Astrocyte of the spinal cord (primary cell): ENCODE measurements at regions not wholly inside any gene's neighbourhood (a gene's known extent, or its start where the extent isn't known, plus 50 kb on each side); places are given as distances from the start of the nearest gene placed in this dataset.

Experiments used
- DNase-seq: peaks from one replicate; pipeline ENCODE4 v3.0.0; 2011; ENCODE audit warnings: low read depth, low spot score
- H3K4me3 ChIP-seq: 2 replicates; pipeline ENCODE4 v1.5.1; 2011; ENCODE audit warnings: low read depth, mild to moderate bottlenecking, low read length, moderate library complexity
- CTCF ChIP-seq: IDR thresholded peaks from 2 replicates; pipeline ENCODE4 v1.5.1; 2012; ENCODE audit warnings: low read depth, mild to moderate bottlenecking, low read length, inconsistent platforms
- in situ Hi-C: cut with HindIII; loops from 2 replicates; pipeline ENCODE4 v1.10.0; 2017; ENCODE audit warnings: low sequenced_read_pairs

GRCh38 chr11:41897991-41898390, 438.5 kb upstream of the LRRC4C start:
- in situ Hi-C loops = no loop called here
- no peak overlapping the region for H3K4me3 ChIP-seq
- TF ChIP-seq CTCF = no peak
- no peak for DNase-seq

DNA sequence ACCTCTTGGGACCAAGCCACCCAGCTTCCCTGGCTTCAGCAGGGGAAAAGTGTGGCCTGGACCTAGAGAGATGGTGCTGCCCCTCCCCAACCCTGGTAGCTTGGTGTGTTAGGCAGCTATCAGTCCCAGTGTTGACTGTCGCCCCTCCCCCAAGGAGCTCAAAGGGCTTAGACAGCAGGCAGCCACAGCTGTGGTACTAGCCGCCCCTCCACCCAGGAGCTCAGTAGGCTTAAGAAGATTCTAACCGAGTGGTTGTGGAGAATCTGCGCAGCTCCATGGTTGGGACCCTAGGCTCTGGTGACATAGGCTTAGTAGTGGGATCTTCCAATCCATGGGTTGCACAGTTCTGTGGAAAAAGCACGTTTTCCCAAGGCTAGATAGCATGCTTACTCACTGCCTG, 458.4 kb upstream of the LRRC4C start:
- no peak for DNase-seq
- no peak for TF ChIP-seq CTCF
- in situ Hi-C loops = no loop called here
- H3K4me3 ChIP-seq = no peak overlapping the region

GRCh38 chr11:41920374-41920773, 460.9 kb upstream of the LRRC4C start:
- no peak for TF ChIP-seq CTCF
- in situ Hi-C loops = no loop called here
- DNase-seq = no peak
- no peak overlapping the region for H3K4me3 ChIP-seq

- in situ Hi-C loops = no loop called here
- DNase-seq = no peak
- H3K4me3 ChIP-seq = no peak overlapping the region
- no peak for TF ChIP-seq CTCF
These were observed 462.4 kb upstream of the LRRC4C start for GRCh38 chr11:41921746-41922390.

- no peak for TF ChIP-seq CTCF
- no peak overlapping the region for H3K4me3 ChIP-seq
- in situ Hi-C loops = no loop called here
- no peak for DNase-seq
These were observed 466.9 kb upstream of the LRRC4C start for GRCh38 chr11:41926339-41926738.

- no peak for DNase-seq
- in situ Hi-C loops = no loop called here
- no peak overlapping the region for H3K4me3 ChIP-seq
- no peak for TF ChIP-seq CTCF
These were observed 475.8 kb upstream of the LRRC4C start for GRCh38 chr11:41935241-41935640.

DNA sequence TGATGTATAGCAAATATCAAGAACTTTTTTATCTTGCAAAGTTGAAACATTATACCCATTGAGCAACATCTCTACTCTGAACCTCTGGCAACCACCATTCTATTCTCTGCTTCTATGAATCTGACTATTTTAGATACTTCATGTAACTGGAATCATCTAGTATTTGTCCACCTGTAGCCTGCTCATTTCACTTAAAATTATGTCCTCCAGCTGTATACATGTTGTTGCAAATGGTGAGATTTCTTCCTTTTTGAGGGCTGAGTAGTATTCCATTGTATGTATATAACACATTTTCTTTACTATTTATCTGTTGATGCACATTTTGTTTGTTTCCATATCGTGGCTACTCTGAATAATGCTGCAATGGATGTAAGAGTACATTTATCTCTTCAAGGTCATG, 476.3 kb upstream of the LRRC4C start:
- DNase-seq = no peak
- H3K4me3 ChIP-seq = no peak overlapping the region
- in situ Hi-C loops = no loop called here
- TF ChIP-seq CTCF = no peak
